Adrenal gland (tissue), 5 donors: ENCODE measurements at regions not wholly inside any gene's neighbourhood (a gene's known extent, or its start where the extent isn't known, plus 50 kb on each side); places are given as distances from the start of the nearest gene placed in this dataset.

Source experiments
- CTCF ChIP-seq, 6 experiments: fragments of 450-650 bp in 4 of 6; fragments of 200-600 bp in 2 of 6; sonication (generic) in 1 of 6; IDR thresholded peaks; 1 replicate in 5 of 6; 2 replicates in 1 of 6; pipeline versions ENCODE4 v1.5.1 to v1.8.0; 2016 to 2021; ENCODE audit warnings: antibody characterized with exemption in 6 of 6, mild to moderate bottlenecking in 2 of 6, moderate library complexity in 1 of 6
- POLR2A ChIP-seq, 2 donors: fragments of 450-650 bp; IDR thresholded peaks; one replicate each; pipeline ENCODE4 v1.6.1; 2017; ENCODE audit warnings: antibody characterized with exemption in 2 of 2, mild to moderate bottlenecking in 2 of 2, moderate library complexity in 1 of 2
- donor health status: DM: no; HTN: no; CAD: no.

- TF ChIP-seq POLR2A (IDR thresholded peaks at IDR 0.05): no peak
- no peak for TF ChIP-seq CTCF (IDR thresholded peaks at IDR 0.05)
Measured at GRCh38 chr5:74064911-74065310, 438.9 kb downstream of the ARHGEF28 start.
